ENCODE measurements at regions not wholly inside any gene's neighbourhood (a gene's known extent, or its start where the extent isn't known, plus 50 kb on each side); places are given as distances from the start of the nearest gene placed in this dataset.

DNA sequence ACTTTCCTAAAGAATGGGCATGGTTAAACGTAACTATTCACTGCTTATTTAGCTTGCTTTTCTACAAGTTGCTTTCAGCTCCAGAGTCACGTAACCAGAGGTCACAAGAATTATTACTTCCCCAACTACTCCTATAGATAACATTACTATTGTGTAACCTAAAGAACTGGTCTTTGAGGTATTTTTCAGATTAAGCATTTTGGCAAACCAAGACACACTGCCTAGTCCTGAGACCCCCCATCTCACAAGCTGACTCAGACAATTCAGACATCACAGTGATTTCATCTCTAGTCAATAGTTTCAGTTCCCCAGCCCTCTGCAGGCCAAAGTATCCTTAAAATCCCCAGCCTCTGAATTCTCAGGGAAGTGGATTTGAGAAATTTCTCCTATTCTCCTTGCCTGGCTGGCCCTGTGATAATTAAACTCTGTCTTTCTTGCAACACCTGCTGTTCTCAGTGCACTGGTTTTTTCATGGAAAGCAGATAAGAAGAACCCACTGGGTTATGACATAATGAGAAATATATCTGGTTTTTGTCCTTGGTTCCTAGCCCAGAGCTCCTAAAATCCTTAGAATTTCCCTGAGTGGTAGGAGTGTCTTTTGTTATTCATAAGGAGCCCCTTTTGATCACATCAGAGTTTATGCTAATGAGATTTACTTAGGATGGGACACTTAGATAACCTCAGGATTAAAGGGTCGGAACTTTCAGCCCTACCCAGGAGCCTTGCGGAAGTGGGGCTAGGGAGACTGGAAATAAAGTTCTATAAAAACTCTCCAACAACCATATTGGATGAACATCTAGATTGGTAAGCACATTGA lies 1310.8 kb upstream of the CHAC2 start:
- ATAC-seq (ENCODE audit: low FRiP score) (no peak), DNase-seq (ENCODE audit: low spot score) (no peak)
- TF ChIP-seq, protein P1, sequence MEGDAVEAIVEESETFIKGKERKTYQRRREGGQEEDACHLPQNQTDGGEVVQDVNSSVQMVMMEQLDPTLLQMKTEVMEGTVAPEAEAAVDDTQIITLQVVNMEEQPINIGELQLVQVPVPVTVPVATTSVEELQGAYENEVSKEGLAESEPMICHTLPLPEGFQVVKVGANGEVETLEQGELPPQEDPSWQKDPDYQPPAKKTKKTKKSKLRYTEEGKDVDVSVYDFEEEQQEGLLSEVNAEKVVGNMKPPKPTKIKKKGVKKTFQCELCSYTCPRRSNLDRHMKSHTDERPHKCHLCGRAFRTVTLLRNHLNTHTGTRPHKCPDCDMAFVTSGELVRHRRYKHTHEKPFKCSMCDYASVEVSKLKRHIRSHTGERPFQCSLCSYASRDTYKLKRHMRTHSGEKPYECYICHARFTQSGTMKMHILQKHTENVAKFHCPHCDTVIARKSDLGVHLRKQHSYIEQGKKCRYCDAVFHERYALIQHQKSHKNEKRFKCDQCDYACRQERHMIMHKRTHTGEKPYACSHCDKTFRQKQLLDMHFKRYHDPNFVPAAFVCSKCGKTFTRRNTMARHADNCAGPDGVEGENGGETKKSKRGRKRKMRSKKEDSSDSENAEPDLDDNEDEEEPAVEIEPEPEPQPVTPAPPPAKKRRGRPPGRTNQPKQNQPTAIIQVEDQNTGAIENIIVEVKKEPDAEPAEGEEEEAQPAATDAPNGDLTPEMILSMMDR (IDR thresholded peaks at IDR 0.05): no peak

DNA sequence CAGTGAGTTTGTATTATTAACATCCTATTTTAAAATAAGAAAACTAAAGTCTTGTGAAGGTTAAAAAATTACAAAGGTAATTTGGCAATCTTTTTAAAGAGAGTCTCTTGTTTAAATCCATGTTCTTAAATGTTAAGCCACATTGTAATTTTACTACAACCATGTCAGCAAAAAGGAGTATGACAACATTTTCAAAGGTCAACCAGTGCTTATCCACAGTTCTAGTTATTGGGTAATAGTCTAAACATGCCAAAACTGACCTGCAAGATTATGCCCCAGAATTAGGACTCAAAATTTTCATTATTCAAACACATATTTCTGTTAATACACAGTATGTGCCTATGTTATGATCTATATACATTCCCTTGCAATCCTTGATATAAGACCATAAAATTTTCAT lies 1312.6 kb upstream of the CHAC2 start:
- ATAC-seq (ENCODE audit: low FRiP score) (no peak), DNase-seq (ENCODE audit: low spot score) (no peak)
- TF ChIP-seq, protein P1 (IDR thresholded peaks at IDR 0.05): no peak

DNA sequence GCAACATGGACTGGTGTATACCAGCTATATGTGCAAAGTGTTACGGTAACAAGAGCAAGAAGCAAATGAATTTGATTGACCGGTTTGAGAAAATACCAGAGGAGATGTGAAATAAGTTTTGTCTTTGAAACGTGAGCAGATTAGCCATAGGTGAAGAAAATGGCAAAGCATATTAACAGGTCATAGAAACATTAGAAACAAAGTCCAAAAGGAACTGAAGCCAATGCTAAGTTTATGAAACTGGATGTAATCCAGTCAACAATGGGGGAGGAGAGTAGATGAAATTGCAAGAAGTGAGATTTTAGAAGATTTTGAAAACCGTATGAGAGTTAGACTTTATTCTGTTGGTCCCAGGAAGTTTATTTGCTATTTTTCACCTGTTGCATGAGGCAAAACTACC lies 1315.4 kb upstream of the CHAC2 start:
- no peak for ATAC-seq (ENCODE audit: low FRiP score)
- DNase-seq (ENCODE audit: low spot score): no peak
- TF ChIP-seq, protein P1 (IDR thresholded peaks at IDR 0.05): no peak

DNA sequence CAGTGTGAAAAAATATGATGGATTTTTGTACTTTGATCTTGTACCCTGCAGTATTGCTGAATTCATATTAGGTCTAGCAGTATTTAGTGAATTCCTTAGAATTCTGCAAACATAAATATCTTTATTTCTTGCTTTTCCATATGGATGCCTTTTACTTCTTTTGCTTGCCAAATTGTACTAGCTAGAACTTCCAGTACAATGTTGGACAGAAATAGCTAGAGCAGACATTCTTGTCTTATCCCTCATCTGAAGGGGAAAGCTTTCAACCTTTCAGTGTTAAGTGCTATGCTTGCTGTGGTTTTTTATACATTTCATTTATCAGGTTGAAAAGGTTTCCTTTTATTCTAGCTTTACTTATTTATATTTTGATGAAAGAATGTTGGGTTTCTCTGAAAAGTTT lies 1321.9 kb upstream of the CHAC2 start:
- TF ChIP-seq, protein P1 (IDR thresholded peaks at IDR 0.05): no peak
- DNase-seq (ENCODE audit: low spot score) (no peak), ATAC-seq (ENCODE audit: low FRiP score) (no peak)

DNA sequence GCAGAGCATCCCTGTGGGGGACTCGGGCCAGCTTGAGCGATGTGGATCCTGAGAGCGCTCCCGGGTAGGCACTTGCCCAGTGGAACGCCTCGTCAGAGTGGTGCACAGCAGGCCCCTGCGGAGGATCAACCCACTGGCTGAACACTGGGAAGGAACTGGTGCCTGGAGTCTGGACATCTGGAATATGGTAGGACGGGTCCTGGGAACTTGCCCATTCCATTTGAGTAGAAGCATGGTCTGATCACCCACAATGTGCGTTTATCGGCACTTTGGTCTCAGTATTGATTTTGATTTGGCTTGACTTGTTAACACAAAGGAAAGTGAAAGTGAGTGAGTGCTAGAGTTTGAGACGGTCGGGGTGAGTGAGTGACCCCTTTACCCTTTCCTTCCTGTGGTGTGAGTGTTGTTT lies 1336.2 kb upstream of the CHAC2 start:
- TF ChIP-seq, protein P1 (IDR thresholded peaks at IDR 0.05): no peak
- no peak for DNase-seq (ENCODE audit: low spot score)
- no peak for ATAC-seq (ENCODE audit: low FRiP score)

DNA sequence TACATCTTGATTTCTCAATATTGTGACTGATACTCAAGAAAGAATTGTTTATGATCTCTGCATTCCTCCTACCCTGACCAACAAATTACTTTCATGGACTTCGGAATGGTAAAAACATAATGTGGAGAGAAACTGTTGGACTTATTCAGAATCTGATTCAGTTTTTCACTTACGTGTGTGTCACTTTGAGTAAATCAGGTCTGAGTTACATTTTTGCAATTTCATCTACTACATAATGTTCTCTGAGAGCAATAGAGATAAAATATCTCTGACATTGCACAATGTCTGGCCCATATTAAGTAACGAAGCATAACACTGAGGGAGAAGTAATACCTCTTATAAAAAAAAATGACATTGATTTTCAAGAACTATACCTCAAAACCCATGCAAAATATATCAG lies 1337.9 kb upstream of the CHAC2 start:
- TF ChIP-seq, protein P1 (IDR thresholded peaks at IDR 0.05): no peak
- DNase-seq (ENCODE audit: low spot score) (no peak), ATAC-seq (ENCODE audit: low FRiP score) (no peak)

DNA sequence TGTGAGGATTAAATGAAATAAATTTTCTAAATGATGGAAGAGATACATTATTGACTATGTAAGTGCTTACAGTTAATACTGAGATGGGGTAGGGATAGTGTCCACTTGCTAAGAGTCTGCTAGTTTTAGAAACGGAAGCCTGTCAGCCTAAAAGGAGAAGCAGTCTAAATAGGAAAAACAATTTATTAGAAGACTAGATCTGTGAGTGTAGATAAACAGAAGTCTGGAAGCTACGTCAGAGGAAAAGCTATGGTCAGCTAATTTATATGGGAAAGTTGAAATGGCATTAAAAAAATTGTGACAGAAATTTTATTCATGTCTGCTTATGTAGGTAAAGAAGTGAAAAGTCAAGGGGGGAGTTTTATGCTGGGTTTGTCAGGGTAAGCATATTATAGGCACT lies 1338.4 kb upstream of the CHAC2 start:
- TF ChIP-seq, protein P1 (IDR thresholded peaks at IDR 0.05): no peak
- DNase-seq (ENCODE audit: low spot score) (no peak), ATAC-seq (ENCODE audit: low FRiP score) (no peak)

All from omental fat pad (tissue), 3 donors.